Mesendoderm (in vitro differentiated cells): ENCODE measurements at regions not wholly inside any gene's neighbourhood (a gene's known extent, or its start where the extent isn't known, plus 50 kb on each side); places are given as distances from the start of the nearest gene placed in this dataset.

Experiments used
- DNase-seq: peaks from one replicate; pipeline ENCODE4 v3.0.0; 2013
- H2AK5ac ChIP-seq: 2 replicates; pipeline ENCODE4 v1.6.1; 2013; ENCODE audit warnings: low read length, inconsistent platforms
- H2BK120ac ChIP-seq: 2 replicates; pipeline ENCODE4 v1.6.1; 2013; ENCODE audit warnings: low read depth, mild to moderate bottlenecking, low read length, moderate library complexity, mixed read lengths
- H2BK15ac ChIP-seq: replicated peaks from 2 replicates; pipeline ENCODE4 v1.6.1; 2013; ENCODE audit warnings: low read depth, mild to moderate bottlenecking, moderate library complexity
- H2BK5ac ChIP-seq: 2 replicates; pipeline ENCODE4 v1.6.1; 2013; ENCODE audit warnings: low read length, inconsistent platforms
- H3K18ac ChIP-seq: 2 replicates; pipeline ENCODE4 v1.6.1; 2013; ENCODE audit warnings: mild to moderate bottlenecking, low read length, mixed read lengths
- H3K23ac ChIP-seq: one replicate; pipeline ENCODE4 v1.6.1; 2013; ENCODE audit warnings: low read length
- H3K27ac ChIP-seq: 2 replicates; pipeline ENCODE4 v1.5.1; 2013; ENCODE audit warnings: low read depth, mild to moderate bottlenecking, inconsistent platforms, low read length, moderate library complexity
- H3K27me3 ChIP-seq: 2 replicates; pipeline ENCODE4 v1.6.1; 2013; ENCODE audit warnings: low read length, control low read depth, mild to moderate bottlenecking, inconsistent platforms; ENCODE audit not compliant: insufficient read depth, poor library complexity
- H3K36me3 ChIP-seq: 2 replicates; pipeline ENCODE4 v1.6.1; 2013; ENCODE audit warnings: low read length, inconsistent platforms; ENCODE audit not compliant: control insufficient read depth, insufficient read depth
- H3K4ac ChIP-seq: one replicate; pipeline ENCODE4 v1.6.1; 2013; ENCODE audit warnings: low read depth, mild to moderate bottlenecking, low read length, moderate library complexity
- H3K4me1 ChIP-seq: 2 replicates; pipeline ENCODE4 v1.6.1; 2013; ENCODE audit warnings: low read depth, low read length, inconsistent platforms; ENCODE audit not compliant: control insufficient read depth
- H3K4me2 ChIP-seq: 2 replicates; pipeline ENCODE4 v1.6.1; 2013; ENCODE audit warnings: low read length
- H3K4me3 ChIP-seq: 2 replicates; pipeline ENCODE4 v1.5.1; 2013; ENCODE audit warnings: mild to moderate bottlenecking, low read length
- H3K56ac ChIP-seq: one replicate; pipeline ENCODE4 v1.6.1; 2013; ENCODE audit warnings: low read length
- H3K79me1 ChIP-seq: 2 replicates; pipeline ENCODE4 v1.6.1; 2013; ENCODE audit warnings: low read length, inconsistent platforms
- H3K79me2 ChIP-seq: 2 replicates; pipeline ENCODE4 v1.6.1; 2013; ENCODE audit warnings: mild to moderate bottlenecking, low read length; ENCODE audit not compliant: control insufficient read depth, insufficient read depth
- H3K9ac ChIP-seq: 2 replicates; pipeline ENCODE4 v1.6.1; 2013; ENCODE audit warnings: low read length, inconsistent platforms
- H4K5ac ChIP-seq: one replicate; pipeline ENCODE4 v1.6.1; 2013; ENCODE audit warnings: low read length
- H4K8ac ChIP-seq: one replicate; pipeline ENCODE4 v1.6.1; 2013; ENCODE audit warnings: low read depth, mild to moderate bottlenecking, control low read depth, low read length, moderate library complexity
- WGBS: extraction: QIAGEN DNeasy Blood & Tissue Kit; methylation state at CpG from one replicate; pipeline ENCODE4 v1.1.7; 2013; ENCODE audit warnings: low lambda C conversion rate, missing lambda C conversion rate; ENCODE audit not compliant: insufficient coverage; ENCODE audit errors: extremely low coverage; 5-methylcytosine and 5-hydroxymethylcytosine counted together

DNA sequence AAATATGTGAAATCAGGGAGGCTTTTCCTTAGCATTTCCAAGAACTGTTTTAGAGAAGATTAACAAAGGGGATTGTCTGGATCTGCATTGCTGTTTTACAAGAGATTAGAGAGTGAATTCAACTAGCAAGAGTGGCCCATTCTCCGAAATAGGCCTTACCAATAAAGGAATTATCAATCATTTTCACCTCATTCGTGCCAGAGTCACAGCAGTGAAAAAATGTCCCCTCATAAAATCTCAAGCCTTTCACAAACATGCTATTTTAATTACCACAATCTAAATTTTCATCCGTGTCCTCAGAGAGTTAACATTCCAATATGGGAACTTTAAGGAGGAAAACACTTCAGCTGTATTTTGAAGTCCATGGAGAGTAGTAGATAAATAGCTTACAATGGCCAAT lies 979.6 kb downstream of the RPA4 start:
- WGBS = no CpG with 5 or more reads among the region's 3 CpGs
- H3K4ac ChIP-seq = no peak overlapping the region
- no peak overlapping the region for H3K18ac ChIP-seq
- no peak overlapping the region for H3K27ac ChIP-seq
- no peaks in the 10 kb centered on the region for H3K27me3 ChIP-seq
- H3K4me2 ChIP-seq = no peak overlapping the region
- no peaks in the 10 kb centered on the region for H3K79me2 ChIP-seq
- H3K36me3 ChIP-seq = no peaks in the 10 kb centered on the region
- H4K5ac ChIP-seq = no peak overlapping the region
- H2BK120ac ChIP-seq = no peak overlapping the region
- H3K79me1 ChIP-seq = no peaks in the 10 kb centered on the region
- H3K4me3 ChIP-seq = no peak overlapping the region
- no peak for DNase-seq
- H2BK15ac ChIP-seq = no peak overlapping the region
- no peak overlapping the region for H4K8ac ChIP-seq
- H3K9ac ChIP-seq = no peak overlapping the region
- no peaks in the 10 kb centered on the region for H3K4me1 ChIP-seq
- H3K23ac ChIP-seq = no peak overlapping the region
- H2AK5ac ChIP-seq = no peak overlapping the region
- no peak overlapping the region for H3K56ac ChIP-seq
- H2BK5ac ChIP-seq = no peak overlapping the region

DNA sequence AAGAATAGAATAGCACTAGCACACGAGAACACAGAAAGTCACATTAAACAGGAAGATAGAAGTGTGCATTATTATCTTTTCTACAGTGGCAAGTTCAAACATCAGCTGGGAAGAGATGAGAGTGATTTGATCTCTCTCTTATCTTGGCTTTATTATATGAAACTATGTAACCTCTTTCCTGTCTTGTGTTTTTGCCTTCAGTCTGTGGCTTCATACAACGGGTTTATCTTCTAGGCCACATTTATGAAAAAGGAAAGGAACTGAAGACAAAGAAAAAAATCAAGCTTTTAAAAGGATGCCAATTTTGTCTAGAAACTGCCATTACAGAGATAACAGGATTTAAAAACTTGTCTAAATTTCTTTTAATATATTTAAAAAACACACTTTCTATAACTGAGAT lies 983.6 kb downstream of the RPA4 start:
- Histone ChIP-seq H3K9ac (no peak overlapping the region), H3K27me3 (no peaks in the 10 kb centered on the region), H3K4ac (no peak overlapping the region), H3K23ac (no peak overlapping the region), H3K4me1 (no peaks in the 10 kb centered on the region), H3K36me3 (no peaks in the 10 kb centered on the region), H2BK5ac (no peak overlapping the region), H3K27ac (no peak overlapping the region), H2BK120ac (no peak overlapping the region), H3K79me2 (no peaks in the 10 kb centered on the region), H4K8ac (no peak overlapping the region), H3K56ac (no peak overlapping the region), H2BK15ac (no peak overlapping the region), H2AK5ac (no peak overlapping the region), H3K79me1 (no peaks in the 10 kb centered on the region), H3K18ac (no peak overlapping the region), H3K4me3 (no peak overlapping the region), H4K5ac (no peak overlapping the region), H3K4me2 (no peak overlapping the region)
- WGBS = no CpG with 5 or more reads among the region's 2 CpGs
- no peak for DNase-seq

DNA sequence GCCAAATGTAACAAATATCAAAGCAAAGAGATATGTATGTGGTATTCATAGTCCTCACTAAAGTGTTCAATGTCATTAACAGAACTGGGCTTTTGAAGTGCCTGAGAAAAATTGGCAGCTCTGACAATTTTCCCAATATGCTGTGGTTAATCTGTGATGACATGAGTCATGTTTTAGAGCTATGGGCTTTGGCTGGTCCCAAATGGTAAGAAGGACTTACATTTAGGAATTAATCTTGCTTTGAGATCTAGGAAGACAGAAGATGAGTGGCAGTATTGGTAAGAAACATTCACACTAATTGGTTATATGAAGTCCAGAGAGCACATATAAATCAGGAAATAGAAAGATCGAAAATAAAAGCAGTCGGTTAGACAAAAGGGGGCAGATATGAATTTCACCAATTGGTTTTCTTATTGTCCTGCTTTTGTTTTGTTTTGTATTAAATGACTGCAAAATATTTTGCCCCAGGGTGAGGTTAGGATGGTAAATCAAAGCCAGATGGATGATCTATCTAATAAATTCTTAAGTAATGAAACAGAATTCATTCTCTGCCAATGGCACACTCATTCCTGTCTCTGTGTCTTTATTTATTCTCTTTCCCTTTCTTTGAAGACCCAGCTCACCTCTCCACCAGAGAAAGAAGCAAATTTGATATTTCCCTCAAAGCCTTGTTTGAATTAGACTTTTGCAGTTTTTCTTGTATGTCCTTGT lies 993.1 kb downstream of the RPA4 start:
- no peaks in the 10 kb centered on the region for H3K4me1 ChIP-seq
- H3K4me3 ChIP-seq = no peak overlapping the region
- no peak overlapping the region for H4K8ac ChIP-seq
- no peak for DNase-seq
- no peak overlapping the region for H3K56ac ChIP-seq
- no peak overlapping the region for H3K27ac ChIP-seq
- no peaks in the 10 kb centered on the region for H3K27me3 ChIP-seq
- H3K79me1 ChIP-seq = no peaks in the 10 kb centered on the region
- no CpG with 5 or more reads among the region's 2 CpGs for WGBS
- no peak overlapping the region for H3K4ac ChIP-seq
- no peak overlapping the region for H4K5ac ChIP-seq
- no peak overlapping the region for H2BK15ac ChIP-seq
- H3K4me2 ChIP-seq = no peak overlapping the region
- no peaks in the 10 kb centered on the region for H3K36me3 ChIP-seq
- no peak overlapping the region for H3K9ac ChIP-seq
- H2AK5ac ChIP-seq = no peak overlapping the region
- H3K79me2 ChIP-seq = no peaks in the 10 kb centered on the region
- H3K23ac ChIP-seq = no peak overlapping the region
- no peak overlapping the region for H3K18ac ChIP-seq
- no peak overlapping the region for H2BK5ac ChIP-seq
- H2BK120ac ChIP-seq = no peak overlapping the region

DNA sequence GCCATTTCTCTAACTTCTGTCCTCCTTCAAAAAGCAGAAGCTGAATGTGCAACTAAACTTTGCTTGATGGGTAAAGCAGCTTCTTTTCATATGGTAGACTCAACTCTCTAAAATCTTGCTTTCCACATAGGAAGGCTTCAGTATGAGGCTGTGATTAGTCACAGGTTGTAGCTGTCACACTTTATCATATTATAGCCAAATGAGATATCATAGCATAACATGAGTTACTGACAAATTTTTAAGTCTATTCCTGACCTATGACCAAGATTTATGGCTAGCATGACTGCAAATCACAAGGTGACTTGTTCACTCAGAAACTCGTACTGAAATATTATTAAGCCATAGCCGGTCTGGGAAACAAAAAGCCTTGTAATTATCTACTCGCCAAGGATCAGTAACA lies 998.6 kb downstream of the RPA4 start:
- Histone ChIP-seq H2BK15ac (no peak overlapping the region), H2BK120ac (no peak overlapping the region), H3K79me1 (no peaks in the 10 kb centered on the region), H3K27ac (no peak overlapping the region), H3K4me1 (no peaks in the 10 kb centered on the region), H2AK5ac (no peak overlapping the region), H3K4ac (no peak overlapping the region), H3K23ac (no peak overlapping the region), H3K56ac (no peak overlapping the region), H3K36me3 (no peaks in the 10 kb centered on the region), H4K8ac (no peak overlapping the region), H3K9ac (no peak overlapping the region), H3K18ac (no peak overlapping the region), H3K27me3 (no peaks in the 10 kb centered on the region), H3K4me3 (no peak overlapping the region), H2BK5ac (no peak overlapping the region), H4K5ac (no peak overlapping the region), H3K4me2 (no peak overlapping the region), H3K79me2 (no peaks in the 10 kb centered on the region)
- WGBS = no CpG with 5 or more reads among the region's 3 CpGs
- no peak for DNase-seq

DNA sequence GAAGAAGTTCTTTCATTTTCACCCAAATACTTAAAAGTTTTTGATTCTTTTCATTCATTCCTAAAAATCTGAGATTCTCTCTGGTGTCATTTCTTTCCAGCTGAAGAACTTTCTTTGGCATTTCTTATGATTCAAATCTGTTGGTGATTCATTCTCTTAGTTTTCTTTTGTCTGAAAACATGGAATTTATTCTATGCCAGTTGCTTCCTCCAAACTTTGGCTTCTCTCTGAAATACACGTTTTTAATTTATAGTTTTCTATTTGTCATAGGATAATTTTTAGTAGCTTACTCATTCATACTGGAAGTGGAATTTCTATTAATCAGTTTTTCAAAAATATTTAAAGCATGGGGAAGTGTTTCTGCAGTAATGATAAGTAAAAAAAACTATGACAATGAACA lies 1012.0 kb downstream of the RPA4 start:
- H3K18ac ChIP-seq = no peak overlapping the region
- no peak overlapping the region for H3K56ac ChIP-seq
- H4K5ac ChIP-seq = no peak overlapping the region
- H3K27ac ChIP-seq = no peak overlapping the region
- no CpG with 5 or more reads among the region's 1 CpG for WGBS
- H3K4me3 ChIP-seq = no peak overlapping the region
- no peaks in the 10 kb centered on the region for H3K79me1 ChIP-seq
- H2BK120ac ChIP-seq = no peak overlapping the region
- no peak overlapping the region for H2BK5ac ChIP-seq
- no peak overlapping the region for H4K8ac ChIP-seq
- no peaks in the 10 kb centered on the region for H3K36me3 ChIP-seq
- no peak overlapping the region for H3K9ac ChIP-seq
- no peak overlapping the region for H3K4ac ChIP-seq
- H3K4me1 ChIP-seq = no peaks in the 10 kb centered on the region
- H2AK5ac ChIP-seq = no peak overlapping the region
- H2BK15ac ChIP-seq = no peak overlapping the region
- no peak for DNase-seq
- H3K23ac ChIP-seq = no peak overlapping the region
- H3K4me2 ChIP-seq = no peak overlapping the region
- H3K79me2 ChIP-seq = no peaks in the 10 kb centered on the region
- H3K27me3 ChIP-seq = no peaks in the 10 kb centered on the region

DNA sequence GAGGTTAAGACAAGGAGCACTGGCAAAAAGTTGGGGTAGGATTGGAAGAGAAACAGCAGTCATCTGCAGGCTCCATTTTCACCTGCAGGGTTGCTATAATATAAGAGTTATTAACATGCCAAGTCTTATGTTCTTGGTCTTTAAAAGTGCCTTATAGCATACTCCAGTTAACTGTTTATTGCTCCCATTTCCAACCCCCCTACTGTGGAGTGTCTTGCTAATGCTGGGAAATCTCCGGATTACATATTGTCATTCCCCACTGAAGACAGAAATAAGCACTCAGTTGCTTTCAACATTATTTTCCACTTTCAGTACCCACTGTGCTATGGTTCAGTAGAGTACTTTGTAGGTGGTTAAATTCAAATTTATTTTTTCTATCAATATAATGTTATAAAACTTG lies 1014.3 kb downstream of the RPA4 start:
- no peak overlapping the region for H3K23ac ChIP-seq
- H4K5ac ChIP-seq = no peak overlapping the region
- H3K4me3 ChIP-seq = no peak overlapping the region
- no peaks in the 10 kb centered on the region for H3K79me1 ChIP-seq
- H2BK5ac ChIP-seq = no peak overlapping the region
- H3K27ac ChIP-seq = no peak overlapping the region
- H3K9ac ChIP-seq = no peak overlapping the region
- H2AK5ac ChIP-seq = no peak overlapping the region
- H3K79me2 ChIP-seq = no peaks in the 10 kb centered on the region
- H3K18ac ChIP-seq = no peak overlapping the region
- no CpG with 5 or more reads among the region's 1 CpG for WGBS
- H3K36me3 ChIP-seq = no peaks in the 10 kb centered on the region
- H3K4me1 ChIP-seq = no peaks in the 10 kb centered on the region
- no peak overlapping the region for H2BK120ac ChIP-seq
- no peak overlapping the region for H3K4ac ChIP-seq
- H2BK15ac ChIP-seq = no peak overlapping the region
- no peak overlapping the region for H3K56ac ChIP-seq
- no peak for DNase-seq
- no peak overlapping the region for H4K8ac ChIP-seq
- H3K4me2 ChIP-seq = no peak overlapping the region
- H3K27me3 ChIP-seq = no peaks in the 10 kb centered on the region
